ENCODE measurements at regions not wholly inside any gene's neighbourhood (a gene's known extent, or its start where the extent isn't known, plus 50 kb on each side); places are given as distances from the start of the nearest gene placed in this dataset.
"Not testable (repeated sequence)": the region's sequence is repeated elsewhere in the genome, so short reads cannot be mapped to it uniquely, and the experiment has no call there.

- DNase-seq (ENCODE audit: low spot score) = no peak
Observed at GRCh38 chr2:595141-595815, 81.9 kb downstream of the TMEM18 start.

GRCh38 chr2:594297-594949 lies 82.8 kb downstream of the TMEM18 start:
- DNase-seq (ENCODE audit: low spot score) = no peak

GRCh38 chr2:593356-594026 lies 83.7 kb downstream of the TMEM18 start:
- no peak for DNase-seq (ENCODE audit: low spot score)

- no peak for DNase-seq (ENCODE audit: low spot score)
Observed at GRCh38 chr2:592737-593136, 84.5 kb downstream of the TMEM18 start.

GRCh38 chr2:590214-591175 lies 86.7 kb downstream of the TMEM18 start:
- no peak for DNase-seq (ENCODE audit: low spot score)

- DNase-seq (ENCODE audit: low spot score) = no peak
Observed at GRCh38 chr2:589281-590130, 87.7 kb downstream of the TMEM18 start.

- no peak for DNase-seq (ENCODE audit: low spot score)
Observed at GRCh38 chr2:588074-588645, 89.0 kb downstream of the TMEM18 start.

- no peak for DNase-seq (ENCODE audit: low spot score)
Observed at GRCh38 chr2:587087-587960, 89.9 kb downstream of the TMEM18 start.

GRCh38 chr2:586641-587076 lies 90.5 kb downstream of the TMEM18 start:
- DNase-seq (ENCODE audit: low spot score) = peak; percentile 10

- no peak for DNase-seq (ENCODE audit: low spot score)
Observed at GRCh38 chr2:584863-585823, 92.1 kb downstream of the TMEM18 start.

- no peak for DNase-seq (ENCODE audit: low spot score)
Observed at GRCh38 chr2:583666-584065, 93.5 kb downstream of the TMEM18 start.

- no peak for DNase-seq (ENCODE audit: low spot score)
Observed at GRCh38 chr2:582792-583528, 94.2 kb downstream of the TMEM18 start.

GRCh38 chr2:582289-582688 lies 94.9 kb downstream of the TMEM18 start:
- not testable (repeated sequence) for DNase-seq (ENCODE audit: low spot score)

- no peak for DNase-seq (ENCODE audit: low spot score)
Observed at GRCh38 chr2:579961-580360, 97.2 kb downstream of the TMEM18 start.

GRCh38 chr2:579351-579886 lies 97.8 kb downstream of the TMEM18 start:
- DNase-seq (ENCODE audit: low spot score) = no peak

- no peak for DNase-seq (ENCODE audit: low spot score)
Observed at GRCh38 chr2:576292-576691, 100.9 kb downstream of the TMEM18 start.

- DNase-seq (ENCODE audit: low spot score) = no peak
Observed at GRCh38 chr2:575727-576236, 101.4 kb downstream of the TMEM18 start.

Measured in putamen (tissue), 1 donor.